Hepatocyte (in vitro differentiated cells): ENCODE measurements at regions not wholly inside any gene's neighbourhood (a gene's known extent, or its start where the extent isn't known, plus 50 kb on each side); places are given as distances from the start of the nearest gene placed in this dataset.

Experiments
- DNase-seq: peaks from one replicate; pipeline ENCODE4 v3.0.0-alpha.2; 2016; ENCODE audit warnings: low spot score
- H2AFZ ChIP-seq: fragments of 200-600 bp; sonication (generic); 2 replicates; pipeline ENCODE4 v1.6.0; 2016; ENCODE audit warnings: antibody characterized with exemption, mild to moderate bottlenecking
- H3K27ac ChIP-seq: fragments of 200-600 bp; sonication (generic); 2 replicates; pipeline ENCODE4 v1.5.1; 2016; ENCODE audit warnings: mild to moderate bottlenecking
- H3K27me3 ChIP-seq: fragments of 200-600 bp; sonication (generic); 2 replicates; pipeline ENCODE4 v1.6.1; 2016
- H3K36me3 ChIP-seq: fragments of 200-600 bp; sonication (generic); replicated peaks from 2 replicates; pipeline ENCODE4 v1.5.1; 2016; ENCODE audit warnings: low read depth; ENCODE audit not compliant: insufficient read depth
- H3K4me1 ChIP-seq: fragments of 200-600 bp; sonication (generic); 2 replicates; pipeline ENCODE4 v1.5.1; 2016; ENCODE audit warnings: mild to moderate bottlenecking, moderate library complexity; ENCODE audit not compliant: insufficient read depth
- H3K4me2 ChIP-seq: fragments of 200-600 bp; sonication (generic); 2 replicates; pipeline ENCODE4 v1.6.0; 2016
- H3K4me3 ChIP-seq: fragments of 200-600 bp; sonication (generic); 2 replicates; pipeline ENCODE4 v1.5.1; 2016; ENCODE audit warnings: mild to moderate bottlenecking
- H3K79me2 ChIP-seq: fragments of 200-600 bp; sonication (generic); 2 replicates; pipeline ENCODE4 v1.6.0; 2017; ENCODE audit warnings: mild to moderate bottlenecking
- H3K9me2 ChIP-seq: fragments of 200-600 bp; sonication (generic); replicated peaks from 2 replicates; pipeline ENCODE4 v1.6.0; 2017; ENCODE audit warnings: mild to moderate bottlenecking; ENCODE audit not compliant: insufficient read depth
- H3K9me3 ChIP-seq: fragments of 200-600 bp; sonication (generic); 2 replicates; pipeline ENCODE4 v1.5.1; 2016; ENCODE audit warnings: low read depth, mild to moderate bottlenecking
- H4K20me1 ChIP-seq: fragments of 200-600 bp; sonication (generic); 2 replicates; pipeline ENCODE4 v1.6.0; 2016; ENCODE audit warnings: mild to moderate bottlenecking; ENCODE audit not compliant: insufficient read depth, poor library complexity, severe bottlenecking
- CTCF ChIP-seq: fragments of 200-600 bp; sonication (generic); IDR thresholded peaks from 2 replicates; pipeline ENCODE4 v1.5.1; 2016; ENCODE audit warnings: antibody characterized with exemption, mild to moderate bottlenecking; ENCODE audit not compliant: poor library complexity
- EZH2 ChIP-seq: fragments of 200-600 bp; sonication (generic); IDR thresholded peaks from 2 replicates; pipeline ENCODE4 v1.6.1; 2016; ENCODE audit warnings: antibody characterized with exemption, mild to moderate bottlenecking, borderline replicate concordance
- EZH2phosphoT487 ChIP-seq: fragments of 200-600 bp; sonication (generic); IDR thresholded peaks from one replicate; pipeline ENCODE4 v1.6.1; 2018; ENCODE audit warnings: antibody characterized with exemption, mild to moderate bottlenecking, low read depth, moderate library complexity; ENCODE audit not compliant: unreplicated experiment, severe bottlenecking
- WGBS: methylation state at CpG from one replicate; pipeline ENCODE4 v1.1.6; 2016; ENCODE audit warnings: low lambda C conversion rate; ENCODE audit errors: missing lambda C conversion rate; 5-methylcytosine and 5-hydroxymethylcytosine counted together

- no peaks in the 10 kb centered on the region for H4K20me1 ChIP-seq
- no peak overlapping the region for H3K27ac ChIP-seq
- no peaks in the 10 kb centered on the region for H3K36me3 ChIP-seq
- TF ChIP-seq EZH2: no peak
- TF ChIP-seq CTCF: no peak
- TF ChIP-seq EZH2phosphoT487: no peak
- H3K27me3 ChIP-seq: no peaks in the 10 kb centered on the region
- no peak overlapping the region for H3K4me3 ChIP-seq
- H3K79me2 ChIP-seq: no peaks in the 10 kb centered on the region
- no peak for DNase-seq
- no peaks in the 10 kb centered on the region for H3K4me1 ChIP-seq
- no peaks in the 10 kb centered on the region for H3K9me3 ChIP-seq
- no peaks in the 10 kb centered on the region for H3K9me2 ChIP-seq
- WGBS: no CpG with 5 or more reads among the region's 1 CpG
- no peak overlapping the region for H3K4me2 ChIP-seq
- H2AFZ ChIP-seq: no peak overlapping the region
These were observed 1552.3 kb downstream of the OTOL1 start for GRCh38 chr3:163048881-163049280.

GRCh38 chr3:163056874-163057497 is 1560.4 kb downstream of the OTOL1 start:
- Histone ChIP-seq H3K79me2 (no peaks in the 10 kb centered on the region), H2AFZ (no peak overlapping the region), H3K9me2 (no peaks in the 10 kb centered on the region), H4K20me1 (no peaks in the 10 kb centered on the region), H3K4me3 (no peak overlapping the region), H3K27ac (no peak overlapping the region), H3K36me3 (no peaks in the 10 kb centered on the region), H3K4me1 (no peaks in the 10 kb centered on the region), H3K4me2 (no peak overlapping the region), H3K27me3 (no peaks in the 10 kb centered on the region), H3K9me3 (no peaks in the 10 kb centered on the region)
- 5% methylated on average over 2 of the region's 2 CpGs for WGBS
- TF ChIP-seq EZH2phosphoT487 (no peak), EZH2 (no peak), CTCF (peak; percentile 58)
- DNase-seq: peak; percentile 70

GRCh38 chr3:163058031-163058854 is 1561.6 kb downstream of the OTOL1 start:
- no peaks in the 10 kb centered on the region for H3K9me3 ChIP-seq

More at GRCh38 chr3:163058031-163058854, 1561.6 kb downstream of the OTOL1 start:
- 87% methylated on average over 11 of the region's 11 CpGs for WGBS
- no peaks in the 10 kb centered on the region for H3K36me3 ChIP-seq
- no peaks in the 10 kb centered on the region for H3K79me2 ChIP-seq
- H3K4me2 ChIP-seq: no peak overlapping the region
- DNase-seq: no peak
- H4K20me1 ChIP-seq: no peaks in the 10 kb centered on the region
- H3K27me3 ChIP-seq: no peaks in the 10 kb centered on the region
- no peak for TF ChIP-seq EZH2phosphoT487
- TF ChIP-seq EZH2: no peak
- TF ChIP-seq CTCF: no peak
- no peaks in the 10 kb centered on the region for H3K4me1 ChIP-seq
- H3K4me3 ChIP-seq: no peak overlapping the region
- no peaks in the 10 kb centered on the region for H3K9me2 ChIP-seq
- H3K27ac ChIP-seq: no peak overlapping the region
- H2AFZ ChIP-seq: no peak overlapping the region
